Skeletal muscle cell (primary cell): ENCODE measurements at regions not wholly inside any gene's neighbourhood (a gene's known extent, or its start where the extent isn't known, plus 50 kb on each side); places are given as distances from the start of the nearest gene placed in this dataset.

Experiments used
- DNase-seq: peaks from one replicate; pipeline ENCODE4 v3.0.0-alpha.2; 2010; ENCODE audit warnings: low read depth
- H3K4me3 ChIP-seq: 2 replicates; pipeline ENCODE4 v1.5.1; 2011; ENCODE audit warnings: low read depth, mild to moderate bottlenecking, control low read depth, low read length, moderate library complexity

DNA sequence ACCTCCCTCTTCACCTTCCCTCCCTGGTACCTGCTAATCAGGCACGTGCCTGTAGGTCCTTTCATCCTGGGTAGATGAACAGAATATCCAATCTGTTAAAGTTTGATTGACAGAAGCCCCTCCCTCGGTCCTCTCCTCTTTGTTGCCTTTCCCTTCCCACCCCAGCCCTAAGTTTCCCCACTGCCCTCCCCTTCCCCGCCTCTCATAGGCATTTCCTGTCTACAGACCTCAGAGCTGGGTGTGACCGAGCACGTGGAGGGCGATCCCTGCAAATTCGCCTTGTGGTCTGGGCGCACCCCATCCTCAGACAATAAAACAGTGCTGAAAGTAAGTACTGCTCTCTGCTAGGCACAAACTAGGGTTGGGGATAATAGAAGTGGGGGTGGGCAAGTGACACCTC lies 239.2 kb upstream of the UMPS start:
- DNase-seq: no peak
- H3K4me3 ChIP-seq: no peak overlapping the region

DNA sequence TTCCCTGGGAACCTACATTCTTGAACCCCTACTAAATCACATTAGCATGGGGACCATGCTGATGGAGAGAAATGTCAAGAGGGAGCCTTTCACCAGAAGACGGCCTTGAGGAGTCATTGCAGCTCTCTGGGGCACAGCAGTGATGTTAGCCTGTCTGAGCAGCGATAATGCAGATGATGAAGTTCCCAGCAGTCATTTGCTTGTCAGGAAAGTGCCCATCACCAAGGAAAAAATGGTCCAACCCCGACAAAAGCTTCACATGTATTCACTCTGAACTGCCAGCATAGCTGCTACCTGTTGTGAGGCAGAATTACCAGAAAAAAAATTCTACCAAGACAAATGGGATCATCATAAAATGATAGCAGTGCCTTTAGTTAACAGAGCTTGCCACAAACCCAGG lies 238.4 kb upstream of the UMPS start:
- no peak for DNase-seq
- no peak overlapping the region for H3K4me3 ChIP-seq

DNA sequence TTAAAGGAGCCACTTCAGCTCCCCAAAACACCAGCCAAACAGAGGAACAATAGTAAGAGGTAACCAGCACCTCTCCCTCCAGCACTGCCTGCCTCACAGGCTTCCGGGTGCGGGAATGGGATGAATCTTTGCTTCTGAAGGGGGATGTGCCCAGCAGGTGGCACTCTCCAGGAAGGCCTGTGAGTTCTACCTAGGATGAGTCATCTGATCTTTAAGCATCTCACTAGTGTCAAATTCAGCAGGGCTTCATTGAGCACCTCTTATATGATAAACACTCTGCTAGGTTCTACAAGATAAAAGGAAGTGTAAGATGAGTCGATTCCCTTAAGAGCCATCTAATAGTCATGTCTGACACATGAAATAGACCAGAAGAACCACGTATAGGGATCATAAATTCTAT lies 237.4 kb upstream of the UMPS start:
- H3K4me3 ChIP-seq: no peak overlapping the region
- no peak for DNase-seq

DNA sequence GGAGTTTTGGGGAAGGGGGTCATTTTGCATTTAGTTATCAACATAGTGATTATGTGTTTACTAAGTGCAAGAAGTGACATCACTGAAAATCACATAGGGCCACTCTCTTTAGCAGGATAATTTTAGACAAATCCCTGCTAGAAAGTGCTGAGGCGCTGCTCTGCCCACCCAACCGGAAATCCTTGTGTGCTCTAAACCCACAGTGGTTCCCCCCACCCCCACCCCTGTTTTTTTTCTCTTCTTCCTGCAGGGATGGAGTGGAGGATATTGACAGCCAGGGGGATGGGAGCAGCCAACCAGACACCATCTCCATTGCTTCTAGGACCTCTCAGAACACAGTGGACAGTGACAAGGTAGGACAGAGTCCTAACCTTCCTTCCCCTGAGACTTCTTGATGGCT lies 234.2 kb upstream of the UMPS start:
- no peak for DNase-seq
- no peak overlapping the region for H3K4me3 ChIP-seq

DNA sequence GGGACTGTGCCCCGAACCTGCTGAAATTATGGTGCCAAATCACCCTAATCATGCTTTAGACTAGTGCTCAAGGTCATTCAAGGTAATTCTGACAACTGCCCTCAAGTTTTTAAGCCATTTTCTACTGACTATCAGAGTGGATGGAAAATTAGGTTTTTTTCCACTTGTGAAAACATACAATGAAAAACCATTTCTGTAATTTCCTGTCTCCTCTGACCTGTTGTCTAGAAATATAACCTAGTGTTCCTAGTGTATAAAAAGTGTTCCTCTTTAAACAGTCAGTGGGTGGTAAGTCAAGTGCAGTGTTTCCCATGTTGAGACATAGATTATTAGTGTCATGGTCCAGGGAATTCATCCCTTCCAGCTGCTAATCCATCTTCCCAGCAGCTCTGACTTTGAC lies 232.8 kb upstream of the UMPS start:
- no peak for DNase-seq
- no peak overlapping the region for H3K4me3 ChIP-seq

DNA sequence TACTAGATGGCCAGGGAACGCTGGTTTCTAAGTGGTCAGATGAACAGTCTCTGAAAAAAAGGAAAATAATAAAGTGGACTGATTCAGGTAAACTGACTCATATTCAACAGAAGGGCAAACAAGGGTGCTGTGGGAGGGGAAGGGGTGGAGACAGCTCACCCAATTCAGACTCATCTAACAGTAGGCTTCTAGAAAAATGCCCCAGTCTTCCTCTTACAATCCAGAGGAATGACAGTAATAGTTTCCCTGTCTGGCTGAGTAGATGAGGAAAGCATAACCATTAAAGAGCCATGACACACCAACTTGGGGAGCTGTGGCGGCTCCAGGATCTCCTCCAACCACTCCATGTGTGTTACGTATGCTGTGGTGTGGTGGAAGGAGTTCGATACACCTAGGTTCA lies 231.4 kb upstream of the UMPS start:
- DNase-seq: no peak
- H3K4me3 ChIP-seq: no peak overlapping the region

DNA sequence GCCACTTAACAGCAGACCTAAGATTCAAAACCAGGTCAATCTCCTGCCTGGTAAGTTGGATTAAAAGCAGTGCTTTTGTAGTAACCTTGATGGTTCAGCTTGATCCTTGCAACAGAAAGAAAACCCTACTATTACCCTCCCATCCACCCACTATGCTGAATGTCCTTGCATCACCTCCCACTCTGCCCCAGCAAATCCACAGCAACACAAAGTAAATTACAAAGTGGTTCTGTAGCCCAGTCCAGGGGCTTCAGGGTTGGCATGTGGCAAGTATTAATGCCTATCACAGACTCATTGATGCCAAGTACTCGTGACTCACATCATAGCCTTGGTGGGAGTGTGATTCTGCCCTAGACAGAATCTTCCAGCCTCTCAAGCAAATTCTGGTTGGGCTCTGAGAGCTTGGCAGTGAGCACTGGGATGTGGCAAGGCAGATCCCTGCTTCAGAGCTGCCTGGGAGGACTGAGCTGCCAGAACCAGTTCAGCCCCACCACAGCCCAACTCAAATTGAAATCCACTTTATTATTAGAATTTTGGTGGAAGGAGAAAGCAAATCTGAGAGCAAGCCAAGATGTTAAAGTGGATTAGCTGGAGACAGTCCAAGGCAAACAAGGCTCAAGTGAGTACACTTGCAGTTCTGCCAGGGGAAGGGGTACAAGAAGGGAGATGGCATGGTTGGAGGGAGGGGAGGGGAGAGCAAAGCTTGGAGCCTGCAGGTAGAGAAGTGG lies 225.8 kb upstream of the UMPS start:
- no peak overlapping the region for H3K4me3 ChIP-seq
- peak; percentile 28 for DNase-seq

DNA sequence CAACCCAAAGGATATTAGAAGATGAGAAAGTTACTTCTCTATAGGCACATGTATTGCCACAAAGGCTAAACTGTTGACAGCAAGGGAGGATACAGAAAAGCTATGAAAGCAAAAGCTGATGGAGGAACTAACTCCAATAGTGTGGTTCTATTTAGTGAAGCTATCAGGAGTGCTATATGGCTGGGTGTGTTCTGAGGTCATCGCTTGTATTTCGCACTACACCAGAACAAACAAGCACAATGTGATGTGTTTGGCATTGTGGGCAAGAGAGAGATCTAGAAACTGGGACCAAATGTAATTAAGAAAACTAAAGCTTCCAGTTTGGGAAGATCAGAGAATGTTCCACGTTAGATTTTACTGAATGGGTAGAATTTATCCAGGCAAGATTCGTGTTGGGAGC lies 220.4 kb upstream of the UMPS start:
- DNase-seq: no peak
- H3K4me3 ChIP-seq: no peak overlapping the region

DNA sequence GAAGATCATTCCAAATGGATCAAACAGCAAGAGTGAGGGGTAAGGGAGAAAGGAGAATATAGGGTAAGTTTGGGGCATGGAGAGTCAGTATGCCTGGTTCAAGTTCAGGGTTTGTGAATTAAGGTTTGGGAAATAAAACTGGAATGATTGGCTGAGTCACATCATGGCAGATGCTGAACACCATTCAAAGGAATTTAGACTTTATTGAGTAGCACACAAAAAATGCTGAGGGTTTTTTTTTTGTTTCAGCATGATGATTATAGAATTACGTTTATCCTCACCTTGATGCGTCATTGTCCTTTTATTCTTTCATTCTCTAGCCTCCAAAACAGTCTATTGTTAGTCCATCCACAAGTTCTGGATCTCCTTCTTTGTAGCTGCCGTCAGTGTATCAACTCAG lies 220.0 kb upstream of the UMPS start:
- no peak for DNase-seq

DNA sequence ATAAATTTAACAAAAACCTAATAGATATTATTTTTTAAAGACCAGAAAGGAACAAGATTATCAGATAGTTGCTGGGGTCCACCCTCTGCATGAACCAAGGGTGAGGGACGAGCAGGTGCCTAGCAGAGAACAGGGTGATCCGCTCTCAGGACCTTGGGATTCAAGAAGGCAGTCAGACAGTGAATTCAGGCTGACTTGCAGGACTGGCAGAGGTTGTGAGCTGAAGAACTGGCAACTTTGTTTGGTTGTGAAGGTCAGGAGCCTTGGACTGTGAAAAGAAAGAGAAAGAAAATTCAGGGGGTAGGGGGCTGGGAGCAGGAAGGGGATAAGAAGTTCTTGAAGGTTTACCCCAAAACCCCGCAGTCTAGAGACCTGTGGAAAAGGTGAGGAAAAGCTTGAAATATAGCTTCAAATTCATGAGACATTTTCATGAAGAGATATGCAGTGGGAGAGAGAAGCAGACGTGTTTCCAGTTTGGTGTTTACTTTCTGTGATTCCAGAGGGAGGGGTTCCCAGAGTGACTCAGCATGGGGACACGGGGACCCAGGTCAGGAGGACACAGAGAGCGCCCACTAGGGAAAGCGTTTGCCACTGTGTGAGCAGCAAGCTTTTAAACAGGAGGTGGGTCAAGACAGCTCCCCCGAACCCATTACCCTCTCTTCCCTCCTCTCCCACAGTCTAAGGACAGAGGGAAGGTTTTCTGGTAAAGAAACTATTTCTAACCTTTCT lies 217.2 kb upstream of the UMPS start:
- no peak for DNase-seq
- no peak overlapping the region for H3K4me3 ChIP-seq

More for the DNA sequence above, 220.0 kb upstream of the UMPS start:
- no peak overlapping the region for H3K4me3 ChIP-seq

DNA sequence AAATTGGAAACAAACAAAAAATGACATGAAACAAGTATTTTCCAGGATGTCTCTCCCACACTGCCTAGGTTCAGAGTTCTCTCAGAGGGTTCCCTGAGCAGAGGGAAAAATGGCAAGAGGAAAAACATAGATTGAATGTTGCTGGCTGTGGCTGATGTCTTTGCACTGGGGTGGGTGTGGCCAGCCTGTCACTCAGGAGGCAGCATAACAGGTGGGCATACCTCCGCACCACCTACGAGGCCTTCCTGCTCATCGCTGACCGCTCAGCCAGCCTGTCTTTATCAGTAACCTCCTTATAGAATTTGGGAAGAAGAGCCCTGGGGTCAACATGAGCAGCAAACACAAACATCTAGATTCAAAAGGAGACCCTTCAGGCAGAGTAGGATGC lies 216.6 kb upstream of the UMPS start:
- no peak overlapping the region for H3K4me3 ChIP-seq
- no peak for DNase-seq

DNA sequence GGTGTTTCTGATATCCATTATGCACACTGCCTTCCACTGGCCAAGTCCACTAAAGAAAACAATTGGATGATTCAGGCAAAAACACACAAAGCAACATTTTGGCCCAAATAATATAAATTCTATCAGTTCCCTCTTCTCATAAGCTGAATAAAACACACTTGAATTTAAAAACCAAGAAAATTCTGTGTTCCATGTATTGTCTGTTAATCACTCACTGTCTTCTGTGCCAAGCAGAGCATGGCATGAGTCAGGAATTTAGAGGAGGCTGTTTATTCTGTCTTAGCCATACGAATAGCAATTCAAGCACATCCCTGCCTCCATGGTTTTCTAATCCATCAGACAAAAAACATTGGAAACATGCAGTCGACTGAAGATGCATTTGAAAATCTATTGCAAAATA lies 215.6 kb upstream of the UMPS start:
- DNase-seq: no peak
- H3K4me3 ChIP-seq: no peak overlapping the region

DNA sequence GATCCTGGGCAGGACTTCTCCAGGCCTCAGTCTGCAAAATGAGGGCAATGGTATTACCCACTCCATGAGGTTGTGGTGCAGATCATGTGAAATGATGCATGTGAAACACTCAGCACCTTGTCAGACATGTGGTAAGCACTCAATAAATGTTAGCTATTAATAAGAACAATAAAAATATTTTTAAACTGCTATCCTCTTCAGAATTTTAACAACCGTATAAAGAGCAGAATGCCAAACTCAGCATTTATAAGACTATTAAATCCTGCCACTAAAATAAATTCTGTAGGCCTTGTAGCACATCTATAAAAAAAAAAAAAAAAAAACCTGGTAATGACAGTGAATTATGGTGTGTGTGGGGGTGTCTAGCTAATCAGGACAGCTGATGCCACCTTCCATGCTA lies 213.9 kb upstream of the UMPS start:
- no peak for DNase-seq

DNA sequence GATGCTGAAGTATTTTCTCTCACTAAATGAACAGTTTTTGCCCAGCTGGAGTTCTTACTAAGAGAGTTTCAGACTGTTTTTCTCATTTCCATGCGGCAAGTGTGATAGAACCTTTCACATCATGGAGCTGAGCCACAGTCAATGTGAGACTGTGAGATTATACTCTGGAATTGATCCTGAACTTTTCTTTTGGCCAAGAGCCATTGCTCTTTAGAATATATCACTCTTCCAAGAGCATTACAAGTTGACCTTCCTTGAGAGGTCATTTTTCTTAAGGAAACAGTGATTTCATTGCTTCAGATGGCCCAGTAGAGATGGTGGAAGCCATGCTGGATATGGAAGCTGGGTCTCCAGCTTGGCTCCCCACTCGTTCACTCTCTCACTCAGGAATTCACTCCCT lies 212.9 kb upstream of the UMPS start:
- no peak for DNase-seq
- no peak overlapping the region for H3K4me3 ChIP-seq

More for the DNA sequence above, 213.9 kb upstream of the UMPS start:
- no peak overlapping the region for H3K4me3 ChIP-seq

DNA sequence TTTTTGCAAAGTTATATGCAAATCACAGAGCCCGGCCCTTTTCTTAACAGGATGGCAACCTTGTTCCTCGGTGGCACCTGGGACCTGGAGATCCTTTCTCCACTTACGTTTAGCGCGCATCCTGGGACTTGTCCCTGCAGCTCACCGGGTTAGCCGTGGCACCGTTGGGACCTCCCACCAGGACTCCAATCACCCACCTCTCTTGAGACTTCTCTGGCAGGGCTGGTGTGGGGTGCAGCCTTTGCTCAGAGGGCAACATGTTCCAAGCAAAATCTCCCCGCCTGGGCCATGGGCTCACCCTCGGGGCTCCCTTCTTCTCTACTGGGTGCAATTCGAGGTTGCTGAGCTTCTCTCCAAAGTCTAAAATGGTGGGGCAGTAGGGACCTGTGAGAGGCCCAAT lies 211.9 kb upstream of the UMPS start:
- no peak for DNase-seq
- no peak overlapping the region for H3K4me3 ChIP-seq

DNA sequence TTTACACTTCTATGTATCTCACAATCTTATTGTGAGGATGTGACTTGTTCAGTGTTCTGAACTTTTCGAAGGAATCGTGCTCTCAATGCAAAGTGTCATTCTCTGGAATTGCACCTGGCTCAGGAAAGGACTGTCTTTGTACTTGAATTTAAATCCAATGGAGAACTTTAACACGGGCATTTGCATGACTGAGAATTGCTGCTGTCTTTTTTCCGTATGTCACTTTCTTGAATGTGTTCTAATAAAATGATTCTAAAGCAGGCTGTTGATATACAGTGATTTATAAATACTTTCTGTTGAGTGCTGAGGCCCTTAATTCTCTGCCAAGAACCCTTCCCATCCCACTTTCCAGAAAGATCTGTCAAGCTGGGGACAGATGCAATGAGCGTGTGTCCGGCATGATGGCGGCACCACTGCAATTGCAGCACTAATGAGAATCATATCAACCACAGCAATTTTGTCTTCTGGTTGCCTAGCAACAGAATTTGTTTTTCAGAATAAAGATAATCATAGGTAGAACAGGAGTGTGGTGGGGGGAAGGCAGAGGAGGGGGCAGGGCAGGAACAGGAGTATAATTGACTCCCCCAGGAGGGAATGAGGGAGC lies 210.6 kb upstream of the UMPS start:
- no peak overlapping the region for H3K4me3 ChIP-seq
- DNase-seq: no peak

DNA sequence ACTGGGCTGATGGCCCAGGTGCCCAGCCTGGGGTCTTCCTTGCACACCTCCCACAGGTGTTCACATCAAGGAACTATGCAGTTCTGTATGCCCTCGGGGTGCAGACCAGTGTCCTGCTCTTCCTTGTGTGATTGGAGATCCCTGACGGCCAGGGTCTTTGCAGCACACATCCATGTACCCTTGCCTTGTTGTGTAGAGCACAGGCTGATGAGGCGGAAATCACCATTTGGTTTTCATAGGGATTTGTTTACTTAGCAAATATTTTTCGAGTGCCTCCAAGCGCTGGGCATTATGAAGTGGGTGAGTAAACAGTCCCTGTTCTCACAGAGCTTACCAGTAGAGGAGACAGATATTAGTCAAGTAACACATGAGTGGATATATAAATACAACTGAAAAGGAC lies 209.3 kb upstream of the UMPS start:
- H3K4me3 ChIP-seq: no peak overlapping the region
- no peak for DNase-seq

DNA sequence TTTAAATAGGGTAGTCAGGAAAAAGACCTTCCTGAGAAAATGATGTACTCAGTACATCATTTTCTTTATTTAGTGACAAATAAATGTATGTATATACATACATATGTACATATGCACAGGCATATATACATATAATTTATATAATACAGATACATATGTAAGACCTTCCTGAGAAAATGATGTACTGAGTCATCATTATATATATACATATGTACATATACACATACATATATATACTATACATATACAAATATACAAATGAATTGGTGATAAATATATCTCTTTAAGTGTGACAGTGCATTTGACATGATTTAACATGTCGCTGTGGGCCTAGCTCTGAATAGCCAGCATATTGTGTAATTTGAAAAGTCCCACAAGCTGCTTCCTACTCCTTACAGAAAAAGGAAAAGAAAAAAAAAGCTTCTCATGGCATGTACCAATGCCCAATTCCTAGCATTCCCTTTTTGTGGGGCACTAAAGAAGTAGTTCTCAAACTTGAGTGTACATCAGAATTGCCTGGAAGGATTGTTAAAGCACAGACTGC lies 208.1 kb upstream of the UMPS start:
- H3K4me3 ChIP-seq: no peak overlapping the region
- no peak for DNase-seq

DNA sequence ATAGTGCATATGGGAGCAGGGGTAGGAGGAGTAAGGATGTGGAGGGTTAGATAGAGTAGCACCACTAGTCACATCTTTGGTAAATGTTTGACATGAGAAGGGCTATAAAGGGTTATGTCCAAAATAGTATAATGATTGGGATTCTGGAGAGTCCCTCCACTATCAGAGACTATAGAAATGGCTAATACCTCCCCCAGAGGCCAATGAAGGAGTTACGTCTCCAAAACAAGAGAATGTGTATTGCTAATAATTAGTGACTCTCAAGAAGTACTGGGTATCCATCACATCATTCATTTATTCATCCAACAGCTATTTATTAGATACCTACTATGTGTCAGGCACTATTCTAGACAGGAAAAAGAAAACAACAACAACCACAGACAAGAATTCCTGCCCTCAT lies 203.7 kb upstream of the UMPS start:
- DNase-seq: no peak
- no peak overlapping the region for H3K4me3 ChIP-seq

DNA sequence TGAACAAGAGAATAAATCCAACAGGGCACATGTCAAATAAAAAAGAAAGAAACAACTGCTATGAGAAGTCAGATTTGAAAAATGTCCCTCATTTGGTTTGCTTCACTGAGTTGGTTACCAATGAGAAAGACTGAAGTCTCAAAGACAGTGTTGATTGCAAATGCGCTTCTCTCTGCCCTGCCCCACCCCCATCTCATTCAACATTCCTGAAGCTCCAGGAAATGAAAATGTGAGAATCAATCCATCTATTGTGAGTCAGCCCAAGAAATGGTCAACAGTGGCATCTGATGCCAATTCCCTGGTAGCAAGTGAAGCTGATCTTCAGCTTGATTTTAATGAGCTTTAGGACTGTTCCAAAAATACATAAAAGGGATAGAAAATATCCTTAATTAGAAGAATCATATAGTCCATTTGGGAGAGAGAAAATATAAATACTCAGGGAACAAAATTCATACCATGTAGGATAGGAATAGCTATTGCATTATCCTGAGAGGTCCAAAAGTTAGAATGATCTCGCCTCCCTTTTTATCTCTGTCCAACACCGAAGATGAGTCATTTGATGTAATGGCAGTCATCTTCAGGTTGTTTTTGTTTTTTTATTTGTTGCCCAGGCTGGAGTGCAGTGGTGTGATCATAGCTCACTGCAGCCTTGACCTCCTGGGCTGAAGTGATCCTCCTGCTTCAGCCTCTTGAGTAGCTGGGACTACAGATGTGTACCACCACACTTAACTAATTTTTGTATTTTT lies 200.3 kb upstream of the UMPS start:
- no peak for DNase-seq
- no peak overlapping the region for H3K4me3 ChIP-seq
